ENCODE measurements at regions not wholly inside any gene's neighbourhood (a gene's known extent, or its start where the extent isn't known, plus 50 kb on each side); places are given as distances from the start of the nearest gene placed in this dataset.

- TF ChIP-seq CTCF (IDR thresholded peaks at IDR 0.05), result no peak
- TF ChIP-seq SIN3A (IDR thresholded peaks at IDR 0.05; ENCODE audit: borderline replicate concordance, insufficient read depth, low read depth, low read length), result no peak
Measured at GRCh38 chr6:93896081-93896480, 476.7 kb upstream of the EPHA7 start.
